ENCODE measurements at regions not wholly inside any gene's neighbourhood (a gene's known extent, or its start where the extent isn't known, plus 50 kb on each side); places are given as distances from the start of the nearest gene placed in this dataset.

- no peak overlapping the region for H3K4me3 Mint-ChIP-seq
- Histone ChIP-seq H3K4me1 (ENCODE audit: insufficient read depth, low read length) (peaks cover 6% of the 10 kb centered on the region), H3K27me3 (ENCODE audit: control insufficient read depth in 1 of 2, insufficient read depth in 2 of 2, low read length in 2 of 2) (no peaks in the 10 kb centered on the region), H3K9me3 (ENCODE audit: control insufficient read depth in 1 of 2, insufficient read depth in 1 of 2, low read length in 2 of 2) (peaks cover 0 to 14% of the 10 kb centered on the region in 2 experiments), H3K27ac (ENCODE audit: low read depth in 1 of 2, low read length in 2 of 2) (no peak overlapping the region), H3K36me3 (ENCODE audit: insufficient read depth, low read length) (no peaks in the 10 kb centered on the region), H3K4me3 (ENCODE audit: low read length) (no peak overlapping the region)
- no peak for DNase-seq
- CTCF ChIA-PET = no interaction called here
- peak overlapping the region; percentile 12 for H3K27ac Mint-ChIP-seq
- intact Hi-C loops (cut with DNase I, micrococcal nuclease) = no loop called here
- ATAC-seq (ENCODE audit: poor library complexity) = no peak
- H3K9me3 Mint-ChIP-seq = peaks cover 5% of the 10 kb centered on the region
- no peaks in the 10 kb centered on the region for H3K27me3 Mint-ChIP-seq
- POLR2A ChIA-PET = no interaction called here
- peaks cover 6% of the 10 kb centered on the region for H3K36me3 Mint-ChIP-seq (ENCODE audit: low read depth)
- no peak for TF ChIP-seq CTCF (IDR thresholded peaks at IDR 0.05)
- peaks cover 29% of the 10 kb centered on the region for H3K4me1 Mint-ChIP-seq (ENCODE audit: low read depth)
Observed at GRCh38 chr12:31869972-31870371, 89.2 kb upstream of the RESF1 start.

GRCh38 chr12:31868965-31869364, 90.2 kb upstream of the RESF1 start:
- intact Hi-C loops (cut with DNase I, micrococcal nuclease) = no loop called here
- H3K27ac Mint-ChIP-seq = no peak overlapping the region

GRCh38 chr12:31867292-31867691, 91.9 kb upstream of the RESF1 start:
- no peaks in the 10 kb centered on the region for H3K4me1 ChIP-seq (ENCODE audit: insufficient read depth, low read length)
- H3K36me3 ChIP-seq (ENCODE audit: insufficient read depth, low read length) = no peaks in the 10 kb centered on the region
- TF ChIP-seq CTCF (IDR thresholded peaks at IDR 0.05) = no peak
- no peak overlapping the region for H3K27ac ChIP-seq (ENCODE audit: low read depth in 1 of 2, low read length in 2 of 2)
- no peaks in the 10 kb centered on the region for H3K9me3 ChIP-seq (ENCODE audit: control insufficient read depth in 1 of 2, insufficient read depth in 1 of 2, low read length in 2 of 2)
- H3K4me1 Mint-ChIP-seq (ENCODE audit: low read depth) = peaks cover 12% of the 10 kb centered on the region
- H3K27me3 Mint-ChIP-seq = no peaks in the 10 kb centered on the region
- ChIA-PET CTCF (no interaction called here), POLR2A (interaction anchor here (0.8 kb wide), 1 partner anchor 23 kb away, joined by 3 read pairs; no protein-coding TSS in a partner anchor)
- no peaks in the 10 kb centered on the region for H3K27me3 ChIP-seq (ENCODE audit: control insufficient read depth in 1 of 2, insufficient read depth in 2 of 2, low read length in 2 of 2)
- peaks cover 1% of the 10 kb centered on the region for H3K36me3 Mint-ChIP-seq (ENCODE audit: low read depth)
- intact Hi-C loops (cut with DNase I, micrococcal nuclease) = no loop called here
- no peak for ATAC-seq (ENCODE audit: poor library complexity)
- no peak for DNase-seq
- H3K9me3 Mint-ChIP-seq = peaks cover under 1% of the 10 kb centered on the region
- H3K27ac Mint-ChIP-seq = no peak overlapping the region
- H3K4me3 ChIP-seq (ENCODE audit: low read length) = no peak overlapping the region
- H3K4me3 Mint-ChIP-seq = no peak overlapping the region

More at GRCh38 chr12:31868965-31869364, 90.2 kb upstream of the RESF1 start:
- H3K4me1 Mint-ChIP-seq (ENCODE audit: low read depth) = peaks cover 19% of the 10 kb centered on the region
- no peaks in the 10 kb centered on the region for H3K27me3 Mint-ChIP-seq
- no peak for DNase-seq
- H3K36me3 Mint-ChIP-seq (ENCODE audit: low read depth) = peaks cover 5% of the 10 kb centered on the region
- ATAC-seq (ENCODE audit: poor library complexity) = no peak
- H3K9me3 Mint-ChIP-seq = peaks cover 5% of the 10 kb centered on the region
- Histone ChIP-seq H3K27me3 (ENCODE audit: control insufficient read depth in 1 of 2, insufficient read depth in 2 of 2, low read length in 2 of 2) (no peaks in the 10 kb centered on the region), H3K4me3 (ENCODE audit: low read length) (no peak overlapping the region), H3K4me1 (ENCODE audit: insufficient read depth, low read length) (no peaks in the 10 kb centered on the region), H3K9me3 (ENCODE audit: control insufficient read depth in 1 of 2, insufficient read depth in 1 of 2, low read length in 2 of 2) (peaks cover 0 to 13% of the 10 kb centered on the region in 2 experiments), H3K36me3 (ENCODE audit: insufficient read depth, low read length) (no peaks in the 10 kb centered on the region), H3K27ac (ENCODE audit: low read depth in 1 of 2, low read length in 2 of 2) (no peak overlapping the region)
- no peak for TF ChIP-seq CTCF (IDR thresholded peaks at IDR 0.05)
- ChIA-PET POLR2A (no interaction called here), CTCF (interaction anchor here (0.9 kb wide), 2 partner anchors 10 to 106 kb away, joined by 3 to 4 read pairs; no protein-coding TSS in a partner anchor)
- H3K4me3 Mint-ChIP-seq = no peak overlapping the region

Measured in CD4-positive, alpha-beta T cell (primary cell).